ENCODE measurements at regions not wholly inside any gene's neighbourhood (a gene's known extent, or its start where the extent isn't known, plus 50 kb on each side); places are given as distances from the start of the nearest gene placed in this dataset.

DNA sequence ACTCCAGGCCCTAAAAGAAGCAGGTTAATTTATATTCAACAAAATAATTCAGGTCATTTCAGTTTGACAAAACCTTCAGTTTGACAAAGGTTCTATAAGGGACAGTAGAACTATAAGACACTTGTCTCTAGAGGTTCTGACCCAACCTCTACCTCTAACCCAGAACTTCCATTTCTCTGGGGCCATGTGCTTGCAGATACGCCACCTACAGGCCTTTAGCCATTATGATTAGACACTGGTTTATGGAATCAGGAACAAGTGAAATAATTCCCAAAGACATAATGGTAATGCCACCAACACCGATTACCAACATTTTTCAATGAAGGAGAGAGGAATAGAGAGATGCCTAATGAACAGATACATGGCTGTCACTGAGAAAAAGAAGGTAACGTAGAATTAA is 733.9 kb downstream of the PRELID2 start:
- TF ChIP-seq EZH2phosphoT487 (IDR thresholded peaks at IDR 0.05; ENCODE audit: insufficient read depth, low read depth), result no peak
- TF ChIP-seq EZH2 (IDR thresholded peaks at IDR 0.05; ENCODE audit: insufficient read depth, poor library complexity, severe bottlenecking), result no peak
